HepG2 (cell line): ENCODE measurements at regions not wholly inside any gene's neighbourhood (a gene's known extent, or its start where the extent isn't known, plus 50 kb on each side); places are given as distances from the start of the nearest gene placed in this dataset.

Source experiments
- ATAC-seq: fragments of 200-7000 bp; cut with Tn5 transposase; 3 replicates; pipeline ENCODE4 v1.9.1; 2020; ENCODE audit warnings: mild to moderate bottlenecking, moderate library complexity
- BruUV-seq: library from RNA; stranded (reverse); fragments of 400-500 nt; replicated peaks from 2 replicates; lab custom pipeline; 2021; lab: Mats Ljungman, UMichigan
- CTCF ChIA-PET: fragments of 300-600 bp; formaldehyde crosslinking; extraction: SDS; loops from one replicate; lab custom pipeline; 2021; ENCODE audit warnings: low total read pairs, inconsistent platforms, low intra/inter-chr PET ratio; lab: Yijun Ruan, JAX
- POLR2A ChIA-PET: fragments of 350-600 bp; sonication (Branson Sonifier 250); formaldehyde crosslinking; loops from one replicate; lab custom pipeline; 2020; ENCODE audit warnings: antibody characterized with exemption, inconsistent platforms; lab: Yijun Ruan, JAX
- DNase-seq: peaks from one replicate; pipeline ENCODE4 v3.0.0-alpha.2; 2015; ENCODE audit warnings: low spot score
- FAIRE-seq: peaks from 3 replicates; lab custom pipeline; 2011; peaks lifted over from hg19 to GRCh38; lab: Jason Lieb, UNC
- H2AFZ ChIP-seq: one replicate; pipeline ENCODE4 v1.6.1; 2011; ENCODE audit warnings: low read length, inconsistent platforms
- H3K27ac ChIP-seq: fragments of 300-600 bp; 3 replicates; pipeline ENCODE4 v1.8.0; 2011; ENCODE audit warnings: mixed run types, mild to moderate bottlenecking, mixed read lengths, low read length, inconsistent platforms; ENCODE audit not compliant: insufficient read depth; ENCODE audit errors: extremely low read length
- H3K27me3 ChIP-seq, 2 experiments: fragments of 200-600 bp in 1 of 2; 2 replicates in 1 of 2; 3 replicates in 1 of 2; pipeline versions ENCODE4 v1.6.0 to v1.8.0; 2011; ENCODE audit warnings: low read length in 2 of 2, mild to moderate bottlenecking in 2 of 2, moderate library complexity in 2 of 2, inconsistent platforms in 1 of 2; ENCODE audit not compliant: insufficient read depth in 2 of 2, control insufficient read depth in 1 of 2
- H3K36me3 ChIP-seq, 2 experiments: fragments of 200-600 bp in 1 of 2; replicated peaks in 1 of 2; 2 replicates in 1 of 2; 3 replicates in 1 of 2; pipeline versions ENCODE4 v1.5.1 to v1.8.0; 2011; ENCODE audit warnings: low read length in 2 of 2, inconsistent platforms in 1 of 2; ENCODE audit not compliant: insufficient read depth in 2 of 2, control insufficient read depth in 1 of 2
- H3K4me1 ChIP-seq: 2 replicates; pipeline ENCODE4 v1.5.1; 2012; ENCODE audit warnings: low read length, inconsistent platforms; ENCODE audit not compliant: insufficient read depth
- H3K4me2 ChIP-seq: 2 replicates; pipeline ENCODE4 v1.6.0; 2011; ENCODE audit warnings: low read depth, low read length, inconsistent platforms
- H3K4me3 ChIP-seq, 3 experiments: fragments of 200-600 bp in 1 of 3; sonication (generic), shearing (Covaris generic) in 1 of 3; replicated peaks in 1 of 3; 2 replicates each; pipeline ENCODE4 v1.5.1; 2011 to 2016; ENCODE audit warnings: low read length in 3 of 3, inconsistent platforms in 2 of 3, low read depth in 2 of 3, mild to moderate bottlenecking in 2 of 3, control low read depth in 1 of 3, mixed read lengths in 1 of 3; ENCODE audit not compliant: insufficient read depth in 1 of 3
- H3K79me2 ChIP-seq: one replicate; pipeline ENCODE4 v1.6.1; 2011; ENCODE audit warnings: low read length, inconsistent platforms; ENCODE audit not compliant: insufficient read depth
- H3K9ac ChIP-seq: 2 replicates; pipeline ENCODE4 v1.6.0; 2011; ENCODE audit warnings: mild to moderate bottlenecking, low read depth, low read length, inconsistent platforms; ENCODE audit not compliant: insufficient read depth
- H3K9me3 ChIP-seq: 2 replicates; pipeline ENCODE4 v1.5.1; 2012; ENCODE audit warnings: mild to moderate bottlenecking, low read length
- H4K20me1 ChIP-seq: 2 replicates; pipeline ENCODE4 v1.6.0; 2011; ENCODE audit warnings: inconsistent platforms, mild to moderate bottlenecking, low read length, moderate library complexity; ENCODE audit not compliant: insufficient read depth
- CREM ChIP-seq, 2 experiments: sonication (generic) in 1 of 2; formaldehyde crosslinking in 1 of 2; IDR thresholded peaks; 2 replicates each; pipeline versions ENCODE4 v1.4.0 to v1.6.1; 2016 to 2020; ENCODE audit warnings: antibody characterized with exemption in 1 of 2, mild to moderate bottlenecking in 1 of 2, missing genetic modification reagents in 1 of 2
- HOXA5 ChIP-seq: sonication (generic); formaldehyde crosslinking; IDR thresholded peaks from 2 replicates; pipeline ENCODE4 v1.4.0; 2020; ENCODE audit warnings: missing genetic modification reagents
- MLLT10 ChIP-seq: sonication (generic); formaldehyde crosslinking; IDR thresholded peaks from 2 replicates; pipeline ENCODE4 v1.4.0; 2020; ENCODE audit warnings: missing genetic modification reagents
- NFRKB ChIP-seq: fragments of 450-650 bp; IDR thresholded peaks from 2 replicates; pipeline ENCODE4 v1.6.1; 2017
- SAP130 ChIP-seq: IDR thresholded peaks from 2 replicates; pipeline ENCODE4 v1.6.1; 2016; ENCODE audit warnings: low read depth
- SUZ12 ChIP-seq: fragments of 150-350 bp; IDR thresholded peaks from 2 replicates; pipeline ENCODE4 v1.6.1; 2014; ENCODE audit warnings: low read depth, low read length
- ZBTB20 ChIP-seq: sonication (generic); formaldehyde crosslinking; IDR thresholded peaks from 2 replicates; pipeline ENCODE4 v1.8.1; 2023; ENCODE audit warnings: missing genetic modification reagents, low read depth, mild to moderate bottlenecking, borderline replicate concordance
- ZMAT3 ChIP-seq: sonication (generic); formaldehyde crosslinking; conservative IDR thresholded peaks from 2 replicates; pipeline ENCODE4 v1.7.0; 2021; ENCODE audit warnings: missing genetic modification reagents
- ZNF317 ChIP-seq: sonication (generic); formaldehyde crosslinking; IDR thresholded peaks from 2 replicates; pipeline ENCODE4 v1.5.0; 2020; ENCODE audit warnings: mild to moderate bottlenecking, missing genetic modification reagents
- ZNF33B ChIP-seq: sonication (generic); formaldehyde crosslinking; IDR thresholded peaks from 2 replicates; pipeline ENCODE4 v1.5.1; 2020; ENCODE audit warnings: mild to moderate bottlenecking, missing genetic modification reagents
- ZNF460 ChIP-seq: sonication (generic); formaldehyde crosslinking; IDR thresholded peaks from 2 replicates; pipeline ENCODE4 v1.5.1; 2020; ENCODE audit warnings: missing genetic modification reagents, mild to moderate bottlenecking, borderline replicate concordance
- ZNF605 ChIP-seq: sonication (generic); formaldehyde crosslinking; IDR thresholded peaks from 2 replicates; pipeline ENCODE4 v1.8.0; 2022; ENCODE audit warnings: mild to moderate bottlenecking, missing genetic modification reagents
- WGBS: methylation state at CpG from one replicate; pipeline ENCODE4 v1.1.6; 2017; ENCODE audit warnings: low lambda C conversion rate; 5-methylcytosine and 5-hydroxymethylcytosine counted together
- in situ Hi-C: cut with HindIII; loops from 2 replicates; pipeline ENCODE4 v1.10.0; 2017; ENCODE audit warnings: low pct_unique_long_range_greater_than_20kb; ENCODE audit not compliant: extremely low pct_ligation_motif_present
- intact Hi-C: fragments of 100-400 bp; cut with micrococcal nuclease; formaldehyde crosslinking; loops from one replicate; pipeline ENCODE4 v1.10.0; 2022; ENCODE audit not compliant: unreplicated experiment
- TF ChIP-seq, protein P1 (sequence below): IDR thresholded peaks from 2 replicates; pipeline ENCODE4 v1.6.1; 2016; ENCODE audit warnings: missing genetic modification reagents, missing compliant biosample characterization
- TF ChIP-seq, protein P2 (sequence below): sonication (generic); formaldehyde crosslinking; IDR thresholded peaks from 2 replicates; pipeline ENCODE4 v1.5.0; 2020; ENCODE audit warnings: mild to moderate bottlenecking, missing genetic modification reagents, moderate library complexity
- TF ChIP-seq, protein P3 (sequence below): sonication (generic); formaldehyde crosslinking; IDR thresholded peaks from 2 replicates; pipeline ENCODE4 v1.5.0; 2020; ENCODE audit warnings: missing genetic modification reagents
- TF ChIP-seq, protein P4 (sequence below): sonication (generic); formaldehyde crosslinking; IDR thresholded peaks from 2 replicates; pipeline ENCODE4 v1.4.0; 2020; ENCODE audit warnings: mild to moderate bottlenecking, missing genetic modification reagents

DNA sequence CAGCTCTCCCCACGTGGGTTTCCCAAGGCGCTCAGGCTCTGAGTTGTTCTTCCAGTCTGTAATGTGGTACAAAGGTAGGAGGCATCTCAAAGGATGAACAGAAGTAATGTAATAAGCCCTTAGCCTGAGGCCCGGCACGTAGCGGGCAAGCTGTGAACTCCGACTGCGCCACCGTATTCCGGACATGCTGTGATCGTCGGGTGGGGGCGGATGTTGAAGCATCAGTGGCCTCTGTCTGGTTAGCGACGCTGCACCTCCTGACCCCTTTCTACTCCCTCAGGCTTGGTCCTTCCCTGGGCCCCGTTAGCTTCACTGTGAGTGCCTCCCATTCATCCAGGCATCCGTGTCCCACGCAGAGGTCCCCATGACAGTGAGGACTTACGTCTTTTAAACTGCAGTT lies 151.7 kb downstream of the ERMARD start:
- ATAC-seq = no peak
- no TSS peak for BruUV-seq
- Histone ChIP-seq H3K79me2 (no peaks in the 10 kb centered on the region), H3K27ac (no peak overlapping the region), H3K36me3 (no peaks in the 10 kb centered on the region), H3K27me3 (peaks cover 6 to 49% of the 10 kb centered on the region in 2 experiments), H3K4me2 (no peak overlapping the region), H4K20me1 (no peaks in the 10 kb centered on the region), H2AFZ (no peak overlapping the region), H3K4me1 (no peaks in the 10 kb centered on the region), H3K9me3 (peaks cover 4% of the 10 kb centered on the region; the same call in 1 of the 2 replicates), H3K9ac (no peak overlapping the region), H3K4me3 (no peak overlapping the region)
- TF ChIP-seq, protein P1, sequence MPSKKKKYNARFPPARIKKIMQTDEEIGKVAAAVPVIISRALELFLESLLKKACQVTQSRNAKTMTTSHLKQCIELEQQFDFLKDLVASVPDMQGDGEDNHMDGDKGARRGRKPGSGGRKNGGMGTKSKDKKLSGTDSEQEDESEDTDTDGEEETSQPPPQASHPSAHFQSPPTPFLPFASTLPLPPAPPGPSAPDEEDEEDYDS = no peak
- TF ChIP-seq SAP130 (CRISPR knock-in tag) (no peak), MLLT10 (CRISPR knock-in tag) (no peak), SUZ12 (no peak), ZNF460 (no peak), HOXA5 (CRISPR knock-in tag) (no peak), CREM (IDR thresholded peaks at IDR 0.05) (no peak), CREM (CRISPR knock-in tag; IDR thresholded peaks at IDR 0.05) (no peak), ZNF605 (CRISPR knock-in tag) (no peak), ZNF317 (CRISPR knock-in tag) (no peak), ZMAT3 (CRISPR knock-in tag) (no peak), ZBTB20 (no peak), ZNF33B (CRISPR knock-in tag) (no peak), NFRKB (no peak)
- TF ChIP-seq, protein P2, sequence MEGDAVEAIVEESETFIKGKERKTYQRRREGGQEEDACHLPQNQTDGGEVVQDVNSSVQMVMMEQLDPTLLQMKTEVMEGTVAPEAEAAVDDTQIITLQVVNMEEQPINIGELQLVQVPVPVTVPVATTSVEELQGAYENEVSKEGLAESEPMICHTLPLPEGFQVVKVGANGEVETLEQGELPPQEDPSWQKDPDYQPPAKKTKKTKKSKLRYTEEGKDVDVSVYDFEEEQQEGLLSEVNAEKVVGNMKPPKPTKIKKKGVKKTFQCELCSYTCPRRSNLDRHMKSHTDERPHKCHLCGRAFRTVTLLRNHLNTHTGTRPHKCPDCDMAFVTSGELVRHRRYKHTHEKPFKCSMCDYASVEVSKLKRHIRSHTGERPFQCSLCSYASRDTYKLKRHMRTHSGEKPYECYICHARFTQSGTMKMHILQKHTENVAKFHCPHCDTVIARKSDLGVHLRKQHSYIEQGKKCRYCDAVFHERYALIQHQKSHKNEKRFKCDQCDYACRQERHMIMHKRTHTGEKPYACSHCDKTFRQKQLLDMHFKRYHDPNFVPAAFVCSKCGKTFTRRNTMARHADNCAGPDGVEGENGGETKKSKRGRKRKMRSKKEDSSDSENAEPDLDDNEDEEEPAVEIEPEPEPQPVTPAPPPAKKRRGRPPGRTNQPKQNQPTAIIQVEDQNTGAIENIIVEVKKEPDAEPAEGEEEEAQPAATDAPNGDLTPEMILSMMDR = no peak
- TF ChIP-seq, protein P3, sequence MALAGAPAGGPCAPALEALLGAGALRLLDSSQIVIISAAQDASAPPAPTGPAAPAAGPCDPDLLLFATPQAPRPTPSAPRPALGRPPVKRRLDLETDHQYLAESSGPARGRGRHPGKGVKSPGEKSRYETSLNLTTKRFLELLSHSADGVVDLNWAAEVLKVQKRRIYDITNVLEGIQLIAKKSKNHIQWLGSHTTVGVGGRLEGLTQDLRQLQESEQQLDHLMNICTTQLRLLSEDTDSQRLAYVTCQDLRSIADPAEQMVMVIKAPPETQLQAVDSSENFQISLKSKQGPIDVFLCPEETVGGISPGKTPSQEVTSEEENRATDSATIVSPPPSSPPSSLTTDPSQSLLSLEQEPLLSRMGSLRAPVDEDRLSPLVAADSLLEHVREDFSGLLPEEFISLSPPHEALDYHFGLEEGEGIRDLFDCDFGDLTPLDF (CRISPR knock-in tag) = no peak
- TF ChIP-seq, protein P4, sequence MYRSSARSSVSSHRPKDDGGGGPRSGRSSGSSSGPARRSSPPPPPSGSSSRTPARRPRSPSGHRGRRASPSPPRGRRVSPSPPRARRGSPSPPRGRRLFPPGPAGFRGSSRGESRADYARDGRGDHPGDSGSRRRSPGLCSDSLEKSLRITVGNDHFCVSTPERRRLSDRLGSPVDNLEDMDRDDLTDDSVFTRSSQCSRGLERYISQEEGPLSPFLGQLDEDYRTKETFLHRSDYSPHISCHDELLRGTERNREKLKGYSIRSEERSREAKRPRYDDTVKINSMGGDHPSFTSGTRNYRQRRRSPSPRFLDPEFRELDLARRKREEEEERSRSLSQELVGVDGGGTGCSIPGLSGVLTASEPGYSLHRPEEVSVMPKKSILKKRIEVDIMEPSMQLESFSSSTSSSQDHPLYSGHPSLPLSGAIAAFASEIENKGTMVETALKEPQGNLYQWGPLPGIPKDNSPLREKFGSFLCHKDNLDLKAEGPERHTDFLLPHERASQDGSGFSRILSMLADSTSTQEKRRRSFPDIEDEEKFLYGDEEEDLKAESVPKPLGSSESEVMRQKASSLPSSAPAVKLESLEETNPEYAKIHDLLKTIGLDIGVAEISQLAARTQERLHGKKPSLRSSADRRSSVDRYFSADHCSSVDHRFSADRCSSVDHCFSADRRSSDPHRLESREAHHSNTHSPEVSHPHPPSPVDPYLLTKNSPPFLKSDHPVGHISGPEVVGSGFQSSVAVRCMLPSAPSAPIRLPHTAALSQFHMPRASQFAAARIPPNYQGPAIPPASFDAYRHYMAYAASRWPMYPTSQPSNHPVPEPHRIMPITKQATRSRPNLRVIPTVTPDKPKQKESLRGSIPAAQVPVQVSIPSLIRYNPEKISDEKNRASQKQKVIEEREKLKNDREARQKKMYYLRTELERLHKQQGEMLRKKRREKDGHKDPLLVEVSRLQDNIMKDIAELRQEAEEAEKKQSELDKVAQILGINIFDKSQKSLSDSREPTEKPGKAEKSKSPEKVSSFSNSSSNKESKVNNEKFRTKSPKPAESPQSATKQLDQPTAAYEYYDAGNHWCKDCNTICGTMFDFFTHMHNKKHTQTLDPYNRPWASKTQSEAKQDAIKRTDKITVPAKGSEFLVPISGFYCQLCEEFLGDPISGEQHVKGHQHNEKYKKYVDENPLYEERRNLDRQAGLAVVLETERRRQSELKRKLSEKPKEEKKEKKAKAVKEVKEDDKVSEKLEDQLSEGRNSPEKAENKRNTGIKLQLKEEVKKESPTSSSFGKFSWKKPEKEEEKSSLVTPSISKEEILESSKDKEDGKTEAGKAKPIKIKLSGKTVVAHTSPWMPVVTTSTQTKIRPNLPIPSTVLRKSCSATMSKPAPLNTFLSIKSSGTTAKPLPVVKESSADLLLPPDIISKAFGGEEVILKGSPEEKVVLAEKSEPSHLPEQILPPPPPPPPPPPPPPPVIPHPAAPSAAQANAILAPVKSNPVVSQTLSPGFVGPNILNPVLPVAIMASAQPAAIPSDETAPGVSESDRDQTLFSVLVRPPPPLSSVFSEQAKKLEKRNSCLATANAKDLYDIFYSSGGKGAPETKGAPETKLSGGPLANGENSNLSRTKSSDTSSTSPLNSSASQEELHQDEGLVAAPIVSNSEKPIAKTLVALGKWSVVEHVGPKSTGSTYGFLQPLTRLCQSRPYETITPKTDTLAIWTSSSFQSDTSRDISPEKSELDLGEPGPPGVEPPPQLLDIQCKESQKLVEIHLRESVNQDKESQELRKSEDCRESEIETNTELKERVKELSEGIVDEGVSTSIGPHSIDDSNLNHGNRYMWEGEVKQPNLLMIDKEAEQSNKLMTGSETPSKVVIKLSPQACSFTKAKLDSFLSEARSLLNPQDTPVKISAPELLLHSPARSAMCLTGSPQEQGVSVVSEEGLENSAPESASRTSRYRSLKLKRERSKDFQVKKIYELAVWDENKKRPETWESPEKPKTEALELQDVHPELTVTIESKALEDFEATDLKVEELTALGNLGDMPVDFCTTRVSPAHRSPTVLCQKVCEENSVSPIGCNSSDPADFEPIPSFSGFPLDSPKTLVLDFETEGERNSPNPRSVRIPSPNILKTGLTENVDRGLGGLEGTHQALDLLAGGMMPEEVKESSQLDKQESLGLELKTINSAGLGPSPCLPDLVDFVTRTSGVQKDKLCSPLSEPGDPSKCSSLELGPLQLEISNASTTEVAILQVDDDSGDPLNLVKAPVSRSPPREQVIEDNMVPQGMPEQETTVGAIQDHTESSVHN (CRISPR knock-in tag) = no peak
- WGBS = 73% methylated on average over 18 of the region's 18 CpGs
- CTCF ChIA-PET = no interaction called here
- in situ Hi-C loops = no loop called here
- POLR2A ChIA-PET = no interaction called here
- FAIRE-seq = no peak
- intact Hi-C loops = no loop called here
- DNase-seq = no peak
